Ishikawa (cell line): ENCODE measurements at regions not wholly inside any gene's neighbourhood (a gene's known extent, or its start where the extent isn't known, plus 50 kb on each side); places are given as distances from the start of the nearest gene placed in this dataset.

Experiments used
- CREB1 ChIP-seq: IDR thresholded peaks from 2 replicates; pipeline ENCODE4 v1.6.1; 2012; ENCODE audit warnings: low read depth
- EGR1 ChIP-seq: IDR thresholded peaks from 2 replicates; pipeline ENCODE4 v1.6.1; 2012
- EP300 ChIP-seq: IDR thresholded peaks from 2 replicates; pipeline ENCODE4 v1.6.1; 2012; ENCODE audit warnings: borderline replicate concordance
- NFIC ChIP-seq: IDR thresholded peaks from 2 replicates; pipeline ENCODE4 v1.6.1; 2012
- RAD21 ChIP-seq: IDR thresholded peaks from 2 replicates; pipeline ENCODE4 v1.6.1; 2012; ENCODE audit warnings: low read depth
- TCF12 ChIP-seq: IDR thresholded peaks from 2 replicates; pipeline ENCODE4 v1.6.1; 2012; ENCODE audit warnings: low read depth
- TEAD4 ChIP-seq: IDR thresholded peaks from 2 replicates; pipeline ENCODE4 v1.6.1; 2012
- YY1 ChIP-seq: IDR thresholded peaks from 2 replicates; pipeline ENCODE4 v1.6.1; 2012; ENCODE audit warnings: low read depth
- ZBTB7A ChIP-seq: IDR thresholded peaks from 2 replicates; pipeline ENCODE4 v1.6.1; 2012; ENCODE audit warnings: low read depth
- TF ChIP-seq, protein P1 (sequence below): IDR thresholded peaks from 2 replicates; pipeline ENCODE4 v1.6.1; 2012; ENCODE audit warnings: low read depth, mild to moderate bottlenecking
- TF ChIP-seq, protein P2 (sequence below): IDR thresholded peaks from 2 replicates; pipeline ENCODE4 v1.6.1; 2012

DNA sequence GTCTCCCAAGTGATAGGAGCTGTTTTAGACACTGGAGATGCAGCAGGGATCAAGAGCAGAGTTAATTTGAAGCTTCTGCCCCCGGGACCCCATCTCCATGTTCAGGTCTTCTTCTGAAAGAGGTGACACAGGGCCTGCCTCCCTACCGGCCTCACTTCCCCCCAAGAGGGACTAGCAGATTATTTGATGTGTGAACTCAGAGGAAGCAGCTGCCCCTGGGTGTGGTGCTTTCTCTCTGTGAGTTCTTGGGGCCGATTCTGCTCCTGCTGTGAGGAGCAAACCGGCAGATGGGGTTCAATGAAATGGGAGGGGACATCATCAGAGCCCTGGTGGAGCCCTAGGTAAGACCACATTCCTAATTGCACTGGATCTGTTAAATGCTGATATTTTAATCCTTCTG is 193.4 kb downstream of the FBXO15 start:
- TF ChIP-seq TCF12, result no peak
- TF ChIP-seq YY1, result no peak
- TF ChIP-seq TEAD4, result no peak
- TF ChIP-seq, protein P1, sequence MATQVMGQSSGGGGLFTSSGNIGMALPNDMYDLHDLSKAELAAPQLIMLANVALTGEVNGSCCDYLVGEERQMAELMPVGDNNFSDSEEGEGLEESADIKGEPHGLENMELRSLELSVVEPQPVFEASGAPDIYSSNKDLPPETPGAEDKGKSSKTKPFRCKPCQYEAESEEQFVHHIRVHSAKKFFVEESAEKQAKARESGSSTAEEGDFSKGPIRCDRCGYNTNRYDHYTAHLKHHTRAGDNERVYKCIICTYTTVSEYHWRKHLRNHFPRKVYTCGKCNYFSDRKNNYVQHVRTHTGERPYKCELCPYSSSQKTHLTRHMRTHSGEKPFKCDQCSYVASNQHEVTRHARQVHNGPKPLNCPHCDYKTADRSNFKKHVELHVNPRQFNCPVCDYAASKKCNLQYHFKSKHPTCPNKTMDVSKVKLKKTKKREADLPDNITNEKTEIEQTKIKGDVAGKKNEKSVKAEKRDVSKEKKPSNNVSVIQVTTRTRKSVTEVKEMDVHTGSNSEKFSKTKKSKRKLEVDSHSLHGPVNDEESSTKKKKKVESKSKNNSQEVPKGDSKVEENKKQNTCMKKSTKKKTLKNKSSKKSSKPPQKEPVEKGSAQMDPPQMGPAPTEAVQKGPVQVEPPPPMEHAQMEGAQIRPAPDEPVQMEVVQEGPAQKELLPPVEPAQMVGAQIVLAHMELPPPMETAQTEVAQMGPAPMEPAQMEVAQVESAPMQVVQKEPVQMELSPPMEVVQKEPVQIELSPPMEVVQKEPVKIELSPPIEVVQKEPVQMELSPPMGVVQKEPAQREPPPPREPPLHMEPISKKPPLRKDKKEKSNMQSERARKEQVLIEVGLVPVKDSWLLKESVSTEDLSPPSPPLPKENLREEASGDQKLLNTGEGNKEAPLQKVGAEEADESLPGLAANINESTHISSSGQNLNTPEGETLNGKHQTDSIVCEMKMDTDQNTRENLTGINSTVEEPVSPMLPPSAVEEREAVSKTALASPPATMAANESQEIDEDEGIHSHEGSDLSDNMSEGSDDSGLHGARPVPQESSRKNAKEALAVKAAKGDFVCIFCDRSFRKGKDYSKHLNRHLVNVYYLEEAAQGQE, result no peak
- no peak for TF ChIP-seq EP300
- TF ChIP-seq ZBTB7A, result no peak
- no peak for TF ChIP-seq RAD21
- TF ChIP-seq, protein P2, sequence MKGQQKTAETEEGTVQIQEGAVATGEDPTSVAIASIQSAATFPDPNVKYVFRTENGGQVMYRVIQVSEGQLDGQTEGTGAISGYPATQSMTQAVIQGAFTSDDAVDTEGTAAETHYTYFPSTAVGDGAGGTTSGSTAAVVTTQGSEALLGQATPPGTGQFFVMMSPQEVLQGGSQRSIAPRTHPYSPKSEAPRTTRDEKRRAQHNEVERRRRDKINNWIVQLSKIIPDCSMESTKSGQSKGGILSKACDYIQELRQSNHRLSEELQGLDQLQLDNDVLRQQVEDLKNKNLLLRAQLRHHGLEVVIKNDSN, result no peak
- no peak for TF ChIP-seq NFIC
- TF ChIP-seq EGR1, result no peak
- TF ChIP-seq CREB1, result no peak
